Right lobe of liver (tissue), 6 donors: ENCODE measurements at regions not wholly inside any gene's neighbourhood (a gene's known extent, or its start where the extent isn't known, plus 50 kb on each side); places are given as distances from the start of the nearest gene placed in this dataset.
A peak's percentile ranks its signal among the peaks of the same experiment; 100 is the strongest.

Experiments
- ATAC-seq, 4 donors: fragments of 200-7000 bp; cut with Tn5 transposase; one replicate each; pipeline ENCODE4 v1.9.1; 2020; ENCODE audit warnings: mild to moderate bottlenecking in 4 of 4, moderate library complexity in 4 of 4
- DNase-seq, 3 donors: peaks; one replicate each; pipeline ENCODE4 v3.0.0-alpha.2; 2020
- H3K27ac ChIP-seq, 3 donors: fragments of 200-600 bp; one replicate each; pipeline ENCODE4 v1.8.0; 2022
- H3K27me3 ChIP-seq, 2 donors: fragments of 200-600 bp; one replicate each; pipeline ENCODE4 v1.8.0; 2022
- H3K36me3 ChIP-seq, 4 donors: fragments of 200-600 bp; sonication (generic) in 1 of 4; one replicate each; pipeline versions ENCODE4 v1.5.1 to v1.8.0; 2017 to 2022; ENCODE audit warnings: control low read depth in 1 of 4
- H3K4me1 ChIP-seq, 4 donors: fragments of 200-600 bp; sonication (generic) in 1 of 4; one replicate each; pipeline versions ENCODE4 v1.5.1 to v1.8.0; 2017 to 2022; ENCODE audit warnings: control low read depth in 1 of 4
- H3K4me3 ChIP-seq, 3 donors: fragments of 200-600 bp; one replicate each; pipeline ENCODE4 v1.8.0; 2022
- H3K9me3 ChIP-seq, 4 donors: fragments of 200-600 bp; sonication (generic) in 1 of 4; one replicate each; pipeline versions ENCODE4 v1.5.1 to v1.8.0; 2017 to 2022; ENCODE audit warnings: control low read depth in 1 of 4
- CTCF ChIP-seq, 4 donors: fragments of 200-600 bp in 3 of 4; fragments of 450-650 bp in 1 of 4; IDR thresholded peaks; one replicate each; pipeline versions ENCODE4 v1.5.1 to v1.8.0; 2016 to 2022; ENCODE audit warnings: antibody characterized with exemption in 4 of 4, mild to moderate bottlenecking in 2 of 4
- POLR2A ChIP-seq: fragments of 450-650 bp; IDR thresholded peaks from one replicate; pipeline ENCODE4 v1.6.1; 2017; ENCODE audit warnings: antibody characterized with exemption, mild to moderate bottlenecking
- WGBS: methylation state at CpG from one replicate; pipeline ENCODE4 v1.1.6; 2018; ENCODE audit warnings: low coverage, low lambda C conversion rate; ENCODE audit not compliant: insufficient coverage; ENCODE audit errors: missing lambda C conversion rate; 5-methylcytosine and 5-hydroxymethylcytosine counted together
- intact Hi-C, 2 donors: fragments of 100-400 bp; cut with DNase I; formaldehyde crosslinking; loops; one replicate each; pipeline versions ENCODE4 v1.11.2 to v1.14.1; 2022
- donor health status: DM: no; HTN: yes; CAD: no.
- donor health status: DM: no; HTN: no; CAD: no.
- donor health status: DM: no; HTN: no; CAD: no.
- donor health status: DM: no; HTN: yes; CAD: no.
- donor health status: DM: no; HTN: yes; CAD: no.

DNA sequence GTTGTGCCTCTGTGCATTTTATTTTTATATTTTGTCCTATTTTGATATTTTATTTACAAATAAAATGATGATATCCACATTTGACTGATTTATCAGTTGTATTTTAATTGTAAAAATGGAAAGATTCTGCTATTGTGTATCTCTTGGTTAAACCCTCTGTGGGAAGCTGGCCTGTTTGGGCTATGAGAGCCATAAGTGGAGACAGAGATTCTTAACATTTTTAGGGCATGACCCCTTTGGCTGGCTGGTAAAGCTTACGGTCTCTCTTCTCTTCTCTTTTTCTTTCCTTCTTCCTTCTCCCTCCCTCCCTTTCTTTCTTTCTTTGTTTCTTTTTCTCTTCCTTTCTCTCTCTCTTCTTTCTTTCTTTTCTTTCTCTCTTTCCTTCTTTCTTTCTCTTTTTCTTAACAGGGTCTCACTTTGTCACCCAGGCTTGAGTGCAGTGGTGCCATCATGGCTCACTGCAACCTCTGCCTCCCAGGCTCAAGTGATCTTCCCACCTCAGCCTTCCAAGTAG is 172.3 kb upstream of the CDYL start:
- ATAC-seq (no peak), DNase-seq (no peak)
- 0% methylated on average over 1 of the region's 1 CpG for WGBS
- Histone ChIP-seq H3K36me3 (no peaks in the 10 kb centered on the region), H3K4me3 (no peak overlapping the region), H3K4me1 (no peaks in the 10 kb centered on the region), H3K9me3 (no peaks in the 10 kb centered on the region), H3K27me3 (no peaks in the 10 kb centered on the region), H3K27ac (no peak overlapping the region)
- intact Hi-C loops, result no loop called here
- no peak for TF ChIP-seq POLR2A
- no peak for TF ChIP-seq CTCF (IDR thresholded peaks at IDR 0.05)

DNA sequence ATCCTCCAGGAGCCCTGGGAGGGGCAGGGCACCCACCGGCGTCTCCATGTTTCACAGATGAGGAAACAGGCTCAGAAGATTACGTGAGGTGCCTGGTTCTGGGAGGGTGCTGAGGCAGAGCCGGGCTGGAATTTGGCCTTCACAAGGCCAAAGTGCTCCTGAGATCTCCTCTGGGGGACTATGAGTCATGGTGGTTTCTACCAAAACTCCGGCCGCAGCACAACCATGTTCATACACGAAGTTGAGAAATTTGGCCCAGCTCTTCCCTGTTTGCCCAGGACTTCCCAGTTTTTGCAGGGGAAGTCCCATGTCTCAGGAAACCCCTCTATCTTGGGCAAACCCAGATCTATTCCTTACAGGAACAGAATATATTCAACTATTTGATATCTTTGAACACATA is 172.9 kb upstream of the CDYL start:
- H3K4me3 ChIP-seq, result no peak overlapping the region
- no peaks in the 10 kb centered on the region for H3K4me1 ChIP-seq
- intact Hi-C loops, result no loop called here
- peak in 2 of 4 donors; percentile 29 to 53 for ATAC-seq
- H3K27ac ChIP-seq, result no peak overlapping the region
- 50% methylated on average over 1 of the region's 7 CpGs for WGBS
- H3K9me3 ChIP-seq, result no peaks in the 10 kb centered on the region
- TF ChIP-seq POLR2A (no peak), CTCF (IDR thresholded peaks at IDR 0.05) (no peak)
- no peaks in the 10 kb centered on the region for H3K27me3 ChIP-seq
- peak in 1 of 3 donors; percentile 20 for DNase-seq
- no peaks in the 10 kb centered on the region for H3K36me3 ChIP-seq

GRCh38 chr6:4599924-4600323 is 176.3 kb upstream of the CDYL start:
- intact Hi-C loops, result no loop called here
- WGBS, result 88% methylated on average over 2 of the region's 2 CpGs
- TF ChIP-seq POLR2A, result no peak
- no peak for TF ChIP-seq CTCF (IDR thresholded peaks at IDR 0.05)

GRCh38 chr6:4598384-4598995 is 177.7 kb upstream of the CDYL start:
- H3K27me3 ChIP-seq, result no peaks in the 10 kb centered on the region
- H3K27ac ChIP-seq, result no peak overlapping the region
- H3K4me3 ChIP-seq, result no peak overlapping the region
- DNase-seq (no peak), ATAC-seq (no peak)
- H3K36me3 ChIP-seq, result no peaks in the 10 kb centered on the region
- H3K9me3 ChIP-seq, result no peaks in the 10 kb centered on the region
- H3K4me1 ChIP-seq, result no peaks in the 10 kb centered on the region
- intact Hi-C loops, result no loop called here
- WGBS, result 72% methylated on average over 4 of the region's 4 CpGs
- TF ChIP-seq POLR2A (no peak), CTCF (IDR thresholded peaks at IDR 0.05) (no peak)

More at GRCh38 chr6:4599924-4600323, 176.3 kb upstream of the CDYL start:
- no peaks in the 10 kb centered on the region for H3K27me3 ChIP-seq
- no peaks in the 10 kb centered on the region for H3K36me3 ChIP-seq
- no peaks in the 10 kb centered on the region for H3K9me3 ChIP-seq
- H3K4me3 ChIP-seq, result no peak overlapping the region
- no peaks in the 10 kb centered on the region for H3K4me1 ChIP-seq
- no peak overlapping the region for H3K27ac ChIP-seq
- no peak for ATAC-seq
- DNase-seq, result no peak
